ENCODE measurements at regions not wholly inside any gene's neighbourhood (a gene's known extent, or its start where the extent isn't known, plus 50 kb on each side); places are given as distances from the start of the nearest gene placed in this dataset.

DNA sequence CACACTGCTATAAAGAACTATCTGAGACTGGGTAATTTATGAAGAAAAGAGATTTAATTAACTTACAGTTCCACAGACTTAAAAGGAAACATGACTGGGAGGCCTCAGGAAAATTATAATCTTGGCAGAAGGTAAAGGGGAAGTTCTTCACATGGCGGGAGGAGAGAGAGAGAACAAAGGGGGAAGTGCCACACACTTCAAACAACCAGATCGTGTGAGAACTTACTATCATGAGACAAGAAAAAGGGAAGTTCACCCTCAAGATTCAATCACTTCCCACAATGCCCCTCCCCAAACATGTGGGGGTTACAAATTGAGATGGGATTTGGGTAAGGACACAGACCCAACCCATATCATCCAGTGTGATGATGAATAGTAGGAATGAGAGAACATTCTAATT, 366.5 kb downstream of the LRFN5 start:
- TF ChIP-seq, protein P1, sequence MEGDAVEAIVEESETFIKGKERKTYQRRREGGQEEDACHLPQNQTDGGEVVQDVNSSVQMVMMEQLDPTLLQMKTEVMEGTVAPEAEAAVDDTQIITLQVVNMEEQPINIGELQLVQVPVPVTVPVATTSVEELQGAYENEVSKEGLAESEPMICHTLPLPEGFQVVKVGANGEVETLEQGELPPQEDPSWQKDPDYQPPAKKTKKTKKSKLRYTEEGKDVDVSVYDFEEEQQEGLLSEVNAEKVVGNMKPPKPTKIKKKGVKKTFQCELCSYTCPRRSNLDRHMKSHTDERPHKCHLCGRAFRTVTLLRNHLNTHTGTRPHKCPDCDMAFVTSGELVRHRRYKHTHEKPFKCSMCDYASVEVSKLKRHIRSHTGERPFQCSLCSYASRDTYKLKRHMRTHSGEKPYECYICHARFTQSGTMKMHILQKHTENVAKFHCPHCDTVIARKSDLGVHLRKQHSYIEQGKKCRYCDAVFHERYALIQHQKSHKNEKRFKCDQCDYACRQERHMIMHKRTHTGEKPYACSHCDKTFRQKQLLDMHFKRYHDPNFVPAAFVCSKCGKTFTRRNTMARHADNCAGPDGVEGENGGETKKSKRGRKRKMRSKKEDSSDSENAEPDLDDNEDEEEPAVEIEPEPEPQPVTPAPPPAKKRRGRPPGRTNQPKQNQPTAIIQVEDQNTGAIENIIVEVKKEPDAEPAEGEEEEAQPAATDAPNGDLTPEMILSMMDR (IDR thresholded peaks at IDR 0.05; ENCODE audit: insufficient read depth, low read length, poor library complexity, severe bottlenecking): no peak
- no peak for DNase-seq (ENCODE audit: extremely low read depth, insufficient read length)
- Histone ChIP-seq H3K36me3 (ENCODE audit: control insufficient read depth, insufficient read depth, low read length) (no peaks in the 10 kb centered on the region), H3K4me3 (replicated peaks; ENCODE audit: low read depth, low read length) (no peak overlapping the region), H3K27me3 (replicated peaks; ENCODE audit: control insufficient read depth, insufficient read depth, low read length) (no peaks in the 10 kb centered on the region)

DNA sequence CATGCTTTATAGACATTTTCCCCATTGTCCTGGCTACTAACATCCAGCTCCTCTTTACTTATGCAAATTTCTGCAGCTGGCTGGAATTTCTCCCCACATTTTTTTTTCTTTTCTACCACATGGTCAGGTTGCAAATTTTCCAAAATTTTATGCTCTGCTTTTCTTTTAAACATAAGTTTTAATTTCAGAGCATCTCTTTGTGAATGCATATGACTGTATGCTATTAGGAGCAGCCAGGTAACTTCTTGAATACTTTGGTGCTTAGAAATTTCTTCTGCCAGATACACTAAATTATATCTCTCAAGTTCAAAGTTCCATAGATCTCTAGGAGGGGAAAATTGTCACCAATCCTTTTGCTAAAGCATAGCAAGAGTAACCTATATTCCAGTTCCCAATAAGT, 365.9 kb downstream of the LRFN5 start:
- TF ChIP-seq, protein P1 (IDR thresholded peaks at IDR 0.05; ENCODE audit: insufficient read depth, low read length, poor library complexity, severe bottlenecking): no peak
- no peak for DNase-seq (ENCODE audit: extremely low read depth, insufficient read length)
- Histone ChIP-seq H3K36me3 (ENCODE audit: control insufficient read depth, insufficient read depth, low read length) (no peaks in the 10 kb centered on the region), H3K27me3 (replicated peaks; ENCODE audit: control insufficient read depth, insufficient read depth, low read length) (no peaks in the 10 kb centered on the region), H3K4me3 (replicated peaks; ENCODE audit: low read depth, low read length) (no peak overlapping the region)

DNA sequence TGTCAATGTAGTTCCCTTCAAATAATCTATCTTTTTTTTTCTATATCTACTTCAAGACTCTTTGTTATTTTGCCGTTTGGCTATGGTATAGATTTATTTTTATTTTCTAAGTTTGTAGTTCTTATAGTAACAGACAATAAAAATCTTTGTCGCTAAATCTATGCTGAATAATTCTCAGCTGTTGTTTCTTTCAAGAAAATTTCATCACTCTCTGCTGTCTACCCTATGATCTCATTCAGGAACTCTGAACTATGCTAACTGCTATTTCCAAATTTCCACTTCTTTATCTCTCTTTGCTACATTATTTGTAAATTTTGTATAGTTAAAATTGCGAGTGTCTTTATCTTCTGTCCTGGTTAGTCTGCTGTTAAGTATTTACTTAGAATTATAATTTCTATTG, 353.6 kb downstream of the LRFN5 start:
- TF ChIP-seq, protein P1 (IDR thresholded peaks at IDR 0.05; ENCODE audit: insufficient read depth, low read length, poor library complexity, severe bottlenecking): no peak
- Histone ChIP-seq H3K27me3 (replicated peaks; ENCODE audit: control insufficient read depth, insufficient read depth, low read length) (no peaks in the 10 kb centered on the region), H3K4me3 (replicated peaks; ENCODE audit: low read depth, low read length) (no peak overlapping the region), H3K36me3 (ENCODE audit: control insufficient read depth, insufficient read depth, low read length) (no peaks in the 10 kb centered on the region)
- DNase-seq (ENCODE audit: extremely low read depth, insufficient read length): no peak

DNA sequence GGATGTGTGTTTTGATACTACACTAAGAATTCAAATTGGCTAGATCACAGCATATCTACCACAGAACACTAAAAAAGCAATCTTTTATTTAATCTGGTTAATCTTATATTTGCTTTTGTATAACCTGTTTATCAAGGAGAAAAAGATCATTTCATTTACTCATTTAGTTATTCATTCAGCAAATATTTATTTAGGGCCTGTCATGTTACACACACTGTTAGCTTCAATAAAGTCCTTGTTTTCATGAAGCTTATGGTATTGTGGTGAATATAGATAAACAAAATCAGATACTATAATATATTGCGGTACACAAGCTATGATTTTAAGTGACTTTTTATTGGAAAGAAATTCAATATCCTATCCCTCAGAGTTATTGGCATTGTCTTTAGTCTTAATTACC, 350.8 kb downstream of the LRFN5 start:
- no peaks in the 10 kb centered on the region for H3K36me3 ChIP-seq (ENCODE audit: control insufficient read depth, insufficient read depth, low read length)
- TF ChIP-seq, protein P1 (IDR thresholded peaks at IDR 0.05; ENCODE audit: insufficient read depth, low read length, poor library complexity, severe bottlenecking): no peak
- no peak overlapping the region for H3K4me3 ChIP-seq (replicated peaks; ENCODE audit: low read depth, low read length)
- DNase-seq (ENCODE audit: extremely low read depth, insufficient read length): no peak
- no peaks in the 10 kb centered on the region for H3K27me3 ChIP-seq (replicated peaks; ENCODE audit: control insufficient read depth, insufficient read depth, low read length)

All from GM06990 (cell line).